ENCODE measurements at regions not wholly inside any gene's neighbourhood (a gene's known extent, or its start where the extent isn't known, plus 50 kb on each side); places are given as distances from the start of the nearest gene placed in this dataset.

DNA sequence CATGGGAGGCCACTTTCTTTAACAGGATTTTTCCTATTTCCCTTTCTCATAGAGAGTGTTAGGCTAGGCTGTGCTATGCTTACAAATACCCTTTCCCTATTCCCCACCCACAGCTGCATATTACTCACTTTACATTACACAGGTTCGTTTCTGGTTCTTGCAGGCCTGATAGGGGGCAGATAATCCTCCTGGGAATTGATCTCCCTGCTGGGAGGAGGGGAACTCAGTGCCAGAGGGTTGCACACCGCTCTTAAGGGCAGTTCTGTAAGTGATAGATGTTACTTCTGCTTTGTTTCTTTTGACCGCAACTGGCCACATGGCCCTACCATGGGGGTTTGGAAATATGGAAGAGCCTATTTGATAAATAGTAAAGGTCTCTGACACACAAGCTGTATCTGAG is 54.0 kb upstream of the NTRK2 start:
- Histone ChIP-seq H3K27me3 (replicated peaks in 1 of 4; ENCODE audit: control insufficient read depth in 3 of 4, extremely low read depth in 1 of 4, insufficient read depth in 3 of 4, low read length in 3 of 4) (no peaks in the 10 kb centered on the region), H3K27ac (ENCODE audit: low read depth, low read length) (no peak overlapping the region), H2BK15ac (ENCODE audit: low read length) (no peak overlapping the region), H3K23me2 (ENCODE audit: low read depth, low read length) (no peaks in the 10 kb centered on the region), H3K14ac (ENCODE audit: insufficient read length) (no peak overlapping the region), H3K9me3 (ENCODE audit: insufficient read depth in 2 of 2, low read depth in 1 of 2, low read length in 1 of 2) (peaks cover 4 to 6% of the 10 kb centered on the region in 2 experiments), H3K23ac (ENCODE audit: insufficient read length) (no peak overlapping the region), H3K4me3 (ENCODE audit: extremely low read depth in 1 of 4, insufficient read depth in 2 of 4, low read depth in 3 of 4, low read length in 4 of 4) (no peak overlapping the region), H3K9ac (replicated peaks in 1 of 4; ENCODE audit: extremely low read depth in 1 of 4, low read depth in 3 of 4, low read length in 3 of 4) (no peak overlapping the region), H4K20me1 (replicated peaks in 1 of 2; ENCODE audit: control insufficient read depth in 1 of 2, insufficient read depth in 2 of 2, low read length in 2 of 2) (no peaks in the 10 kb centered on the region), H3K4me1 (replicated peaks in 1 of 4; ENCODE audit: control insufficient read depth in 3 of 4, insufficient read depth in 4 of 4, low read length in 3 of 4) (peaks cover 0 to 10% (median 3%) of the 10 kb centered on the region in 4 experiments; a peak in 3 of 7 replicates), H3K4me2 (ENCODE audit: insufficient read depth in 1 of 2, low read depth in 2 of 2, low read length in 2 of 2) (no peak overlapping the region; a peak in 1 of 4 replicates), H3K36me3 (ENCODE audit: control insufficient read depth in 2 of 4, insufficient read depth in 4 of 4, low read length in 3 of 4) (no peaks in the 10 kb centered on the region; a peak in 1 of 8 replicates), H3K79me1 (ENCODE audit: low read depth, low read length) (no peaks in the 10 kb centered on the region), H2AK5ac (ENCODE audit: low read depth, low read length) (no peak overlapping the region), H3K79me2 (ENCODE audit: control insufficient read depth in 1 of 2, insufficient read depth in 2 of 2, low read length in 2 of 2) (no peaks in the 10 kb centered on the region), H4K91ac (replicated peaks; ENCODE audit: insufficient read length, low read length) (no peak overlapping the region), H2BK5ac (ENCODE audit: low read depth, low read length) (no peak overlapping the region), H4K8ac (ENCODE audit: extremely low read depth, insufficient read depth, low read length) (0 out of 2 replicates have a peak overlapping the region, but pooled peaks have one; percentile 14), H3K18ac (ENCODE audit: extremely low read depth, low read length) (no peak overlapping the region), H3K56ac (replicated peaks; ENCODE audit: insufficient read length, low read depth, low read length) (no peak overlapping the region), H2AFZ (ENCODE audit: low read length) (0 out of 2 replicates have a peak overlapping the region, but pooled peaks have one; percentile 48), H2BK20ac (ENCODE audit: low read length) (no peak overlapping the region), H2BK12ac (ENCODE audit: low read depth, low read length) (no peak overlapping the region), H2BK120ac (replicated peaks; ENCODE audit: low read depth, low read length) (no peak overlapping the region), H3K4ac (replicated peaks; ENCODE audit: insufficient read length, low read depth, low read length) (no peak overlapping the region), H4K5ac (ENCODE audit: insufficient read length, low read depth, low read length) (no peak overlapping the region)
- TF ChIP-seq, protein P1, sequence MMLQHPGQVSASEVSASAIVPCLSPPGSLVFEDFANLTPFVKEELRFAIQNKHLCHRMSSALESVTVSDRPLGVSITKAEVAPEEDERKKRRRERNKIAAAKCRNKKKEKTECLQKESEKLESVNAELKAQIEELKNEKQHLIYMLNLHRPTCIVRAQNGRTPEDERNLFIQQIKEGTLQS (IDR thresholded peaks at IDR 0.05; ENCODE audit: insufficient read depth, low read depth, low read length) = no peak
- TF ChIP-seq CHD1 (IDR thresholded peaks at IDR 0.05; ENCODE audit: low read depth, low read length) (no peak), POLR2AphosphoS5 (IDR thresholded peaks at IDR 0.05; ENCODE audit: low read depth, low read length) (no peak)
- POLR2A ChIA-PET (ENCODE audit: partially characterized antibody) = no interaction called here
- WGBS, 2 experiments (ENCODE audit: extremely low coverage in 1 of 2, insufficient coverage in 1 of 2, insufficient read length in 1 of 2, insufficient replicate concordance in 2 of 2, low coverage in 1 of 2, low lambda C conversion rate in 2 of 2, missing lambda C conversion rate in 1 of 2) = 56% methylated on average over 3 of the region's 3 CpGs; no CpG with 5 or more reads in 1 of the 2 experiments
- CTCF ChIA-PET (ENCODE audit: partially characterized antibody) = interaction anchor here (1.2 kb wide), 2 partner anchors 167 to 797 kb away, joined by 3 read pairs; no protein-coding TSS in a partner anchor
- DNase-seq (ENCODE audit: low read depth in 1 of 2, low spot score in 2 of 2) (no peak), FAIRE-seq (no peak)

Data from H1 (cell line).